Peyer's patch (tissue), 4 donors: ENCODE measurements at regions not wholly inside any gene's neighbourhood (a gene's known extent, or its start where the extent isn't known, plus 50 kb on each side); places are given as distances from the start of the nearest gene placed in this dataset.

Experiments used
- DNase-seq, 3 donors: peaks; one replicate each; pipeline ENCODE4 v3.0.0-alpha.2; 2017 to 2019
- H3K27ac ChIP-seq, 4 donors: fragments of 200-600 bp; sonication (generic); one replicate each; pipeline ENCODE4 v1.5.1; 2016 to 2019
- H3K27me3 ChIP-seq, 2 donors: fragments of 200-600 bp; sonication (generic); one replicate each; pipeline ENCODE4 v1.5.1; 2019
- H3K36me3 ChIP-seq, 3 donors: fragments of 200-600 bp; sonication (generic); one replicate each; pipeline ENCODE4 v1.5.1; 2016 to 2019
- H3K4me1 ChIP-seq, 4 donors: fragments of 200-600 bp; sonication (generic); one replicate each; pipeline ENCODE4 v1.5.1; 2016 to 2019
- H3K4me3 ChIP-seq, 4 donors: fragments of 200-600 bp; sonication (generic); 1 replicate in 3 of 4; 2 replicates in 1 of 4; pipeline ENCODE4 v1.5.1; 2016 to 2019; ENCODE audit warnings: mild to moderate bottlenecking in 1 of 4
- H3K9me3 ChIP-seq, 4 donors: fragments of 200-600 bp; sonication (generic); one replicate each; pipeline ENCODE4 v1.5.1; 2016 to 2019; ENCODE audit warnings: mild to moderate bottlenecking in 1 of 4
- POLR2A ChIP-seq, 2 donors: fragments of 450-650 bp; IDR thresholded peaks; one replicate each; pipeline ENCODE4 v1.5.1; 2017; ENCODE audit warnings: antibody characterized with exemption in 2 of 2, mild to moderate bottlenecking in 2 of 2, moderate library complexity in 2 of 2
- TF ChIP-seq, protein P1 (sequence below), 6 experiments: fragments of 450-650 bp in 4 of 6; fragments of 200-600 bp in 2 of 6; sonication (generic) in 1 of 6; IDR thresholded peaks; one replicate each; pipeline ENCODE4 v1.5.1; 2017 to 2019; ENCODE audit warnings: antibody characterized with exemption in 6 of 6, mild to moderate bottlenecking in 3 of 6, moderate library complexity in 1 of 6

DNA sequence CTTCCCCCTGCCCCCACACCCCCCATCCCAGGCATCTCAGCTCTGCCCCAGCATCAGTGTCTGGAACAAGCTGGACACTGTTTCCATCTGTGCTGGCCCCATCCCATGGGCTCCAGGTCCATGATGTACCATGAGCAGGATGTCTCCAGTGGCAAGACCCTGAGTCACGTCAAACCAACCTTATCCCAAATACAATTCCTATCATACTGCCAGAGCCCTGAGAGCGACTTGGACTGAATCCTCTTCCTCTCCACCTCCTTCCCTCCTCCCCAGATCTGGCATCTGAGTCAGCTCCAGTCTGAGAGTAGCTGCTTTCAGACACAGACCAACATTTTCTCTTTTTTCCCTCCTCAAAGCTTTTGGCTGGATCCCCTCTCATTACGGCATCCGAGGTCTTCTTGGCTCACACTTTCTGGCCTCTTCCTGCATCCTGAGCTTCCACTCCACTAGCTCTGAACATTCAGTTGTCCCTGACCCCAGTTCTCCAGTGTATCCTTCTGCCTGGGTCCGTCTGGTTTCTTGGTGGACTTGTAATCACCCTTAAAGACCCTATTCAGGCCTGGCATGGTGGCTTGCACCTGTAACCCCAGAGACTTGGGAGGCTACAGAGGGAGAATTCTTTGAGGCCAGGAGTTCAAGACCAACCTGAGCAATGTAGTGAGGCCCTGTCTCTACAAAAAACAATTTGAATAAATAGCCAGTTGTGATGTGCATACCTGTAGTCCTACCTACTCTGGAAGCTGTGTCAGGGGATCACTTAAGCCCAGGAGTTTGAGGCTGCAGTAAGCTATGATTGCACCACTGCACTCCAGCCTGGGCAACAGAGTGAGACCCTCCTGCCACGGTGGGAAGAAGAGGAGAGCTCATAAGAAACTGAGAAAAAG lies 68.3 kb downstream of the ACKR3 start:
- no peak overlapping the region for H3K4me3 ChIP-seq
- no peaks in the 10 kb centered on the region for H3K36me3 ChIP-seq
- H3K27ac ChIP-seq, result no peak overlapping the region
- no peaks in the 10 kb centered on the region for H3K27me3 ChIP-seq
- no peaks in the 10 kb centered on the region for H3K9me3 ChIP-seq
- peak in 2 of 3 donors; percentile 20 to 30 for DNase-seq
- no peaks in the 10 kb centered on the region for H3K4me1 ChIP-seq
- TF ChIP-seq, protein P1, sequence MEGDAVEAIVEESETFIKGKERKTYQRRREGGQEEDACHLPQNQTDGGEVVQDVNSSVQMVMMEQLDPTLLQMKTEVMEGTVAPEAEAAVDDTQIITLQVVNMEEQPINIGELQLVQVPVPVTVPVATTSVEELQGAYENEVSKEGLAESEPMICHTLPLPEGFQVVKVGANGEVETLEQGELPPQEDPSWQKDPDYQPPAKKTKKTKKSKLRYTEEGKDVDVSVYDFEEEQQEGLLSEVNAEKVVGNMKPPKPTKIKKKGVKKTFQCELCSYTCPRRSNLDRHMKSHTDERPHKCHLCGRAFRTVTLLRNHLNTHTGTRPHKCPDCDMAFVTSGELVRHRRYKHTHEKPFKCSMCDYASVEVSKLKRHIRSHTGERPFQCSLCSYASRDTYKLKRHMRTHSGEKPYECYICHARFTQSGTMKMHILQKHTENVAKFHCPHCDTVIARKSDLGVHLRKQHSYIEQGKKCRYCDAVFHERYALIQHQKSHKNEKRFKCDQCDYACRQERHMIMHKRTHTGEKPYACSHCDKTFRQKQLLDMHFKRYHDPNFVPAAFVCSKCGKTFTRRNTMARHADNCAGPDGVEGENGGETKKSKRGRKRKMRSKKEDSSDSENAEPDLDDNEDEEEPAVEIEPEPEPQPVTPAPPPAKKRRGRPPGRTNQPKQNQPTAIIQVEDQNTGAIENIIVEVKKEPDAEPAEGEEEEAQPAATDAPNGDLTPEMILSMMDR (IDR thresholded peaks at IDR 0.05), result no peak
- TF ChIP-seq POLR2A (IDR thresholded peaks at IDR 0.05), result no peak

DNA sequence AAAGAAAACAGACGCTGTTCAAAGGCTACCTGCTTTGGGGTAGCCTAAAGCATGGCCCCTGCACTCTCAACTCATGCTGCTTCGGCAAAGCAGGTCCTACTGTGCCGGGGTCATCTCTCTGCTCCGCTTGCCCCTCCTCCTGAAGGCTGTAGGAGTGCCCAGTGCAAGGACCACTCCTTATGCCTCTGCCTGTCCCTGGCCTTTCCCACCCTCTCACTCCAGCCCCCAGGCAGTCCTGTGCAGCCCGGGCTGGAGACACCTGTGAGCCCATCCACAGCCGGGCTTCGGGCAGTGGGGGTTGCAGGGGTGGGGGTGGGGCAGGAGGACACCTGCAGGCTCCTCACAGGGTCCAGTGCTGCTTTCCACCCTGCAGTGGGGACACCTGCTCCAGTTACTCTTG lies 69.1 kb downstream of the ACKR3 start:
- no peak overlapping the region for H3K27ac ChIP-seq
- H3K4me3 ChIP-seq, result no peak overlapping the region
- no peaks in the 10 kb centered on the region for H3K36me3 ChIP-seq
- no peaks in the 10 kb centered on the region for H3K9me3 ChIP-seq
- no peak for TF ChIP-seq POLR2A (IDR thresholded peaks at IDR 0.05)
- TF ChIP-seq, protein P1 (IDR thresholded peaks at IDR 0.05), result no peak
- H3K4me1 ChIP-seq, result no peaks in the 10 kb centered on the region
- H3K27me3 ChIP-seq, result no peaks in the 10 kb centered on the region
- DNase-seq, result peak in 2 of 3 donors; percentile 30 to 31

DNA sequence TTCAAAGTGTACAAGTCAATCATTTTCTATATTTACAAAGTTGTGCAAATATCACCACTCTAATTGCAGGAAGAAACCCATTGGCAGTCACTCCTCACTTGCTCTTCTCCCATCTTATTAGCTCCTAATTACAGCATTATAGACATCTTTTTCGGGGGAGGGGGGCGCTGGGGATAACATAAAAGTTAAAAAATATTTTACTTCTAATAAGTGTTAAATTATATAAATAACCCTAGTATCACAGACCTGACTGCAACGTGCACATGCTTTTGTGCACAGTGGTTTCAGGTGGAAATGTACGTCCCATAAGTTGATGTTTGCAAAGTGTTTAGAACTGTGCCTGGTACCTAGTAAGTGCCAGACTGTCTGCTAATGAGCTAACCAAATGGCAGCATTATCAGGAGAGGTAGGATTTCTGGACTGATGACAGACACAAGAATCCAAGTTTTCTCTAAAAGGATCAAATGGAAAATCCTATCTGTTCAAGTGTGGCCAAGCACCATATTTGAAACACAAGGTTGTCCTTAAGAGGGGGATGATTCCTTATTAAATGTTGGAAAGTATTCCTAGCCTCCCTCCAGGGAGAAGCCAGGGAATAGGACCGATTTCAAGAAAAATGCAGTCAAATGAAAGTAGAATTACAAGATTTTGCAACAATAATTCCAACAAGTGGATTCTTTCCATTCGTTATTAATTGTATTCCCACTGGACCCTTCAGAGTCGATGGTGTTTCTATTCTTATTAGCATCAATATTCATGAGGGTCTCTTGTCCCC lies 70.0 kb downstream of the ACKR3 start:
- H3K36me3 ChIP-seq, result no peaks in the 10 kb centered on the region
- H3K4me1 ChIP-seq, result no peaks in the 10 kb centered on the region
- no peaks in the 10 kb centered on the region for H3K9me3 ChIP-seq
- no peak for DNase-seq
- H3K27ac ChIP-seq, result no peak overlapping the region
- TF ChIP-seq, protein P1 (IDR thresholded peaks at IDR 0.05), result no peak
- no peak for TF ChIP-seq POLR2A (IDR thresholded peaks at IDR 0.05)
- H3K27me3 ChIP-seq, result no peaks in the 10 kb centered on the region
- H3K4me3 ChIP-seq, result no peak overlapping the region

- H3K27me3 ChIP-seq, result no peaks in the 10 kb centered on the region
- TF ChIP-seq POLR2A (IDR thresholded peaks at IDR 0.05), result no peak
- TF ChIP-seq, protein P1 (IDR thresholded peaks at IDR 0.05), result no peak
- H3K4me3 ChIP-seq, result no peak overlapping the region
- no peak overlapping the region for H3K27ac ChIP-seq
- no peaks in the 10 kb centered on the region for H3K36me3 ChIP-seq
- peak in 2 of 3 donors; percentile 41 for DNase-seq
- H3K9me3 ChIP-seq, result no peaks in the 10 kb centered on the region
- H3K4me1 ChIP-seq, result no peaks in the 10 kb centered on the region
These were observed 71.6 kb downstream of the ACKR3 start for GRCh38 chr2:236641051-236641726.

DNA sequence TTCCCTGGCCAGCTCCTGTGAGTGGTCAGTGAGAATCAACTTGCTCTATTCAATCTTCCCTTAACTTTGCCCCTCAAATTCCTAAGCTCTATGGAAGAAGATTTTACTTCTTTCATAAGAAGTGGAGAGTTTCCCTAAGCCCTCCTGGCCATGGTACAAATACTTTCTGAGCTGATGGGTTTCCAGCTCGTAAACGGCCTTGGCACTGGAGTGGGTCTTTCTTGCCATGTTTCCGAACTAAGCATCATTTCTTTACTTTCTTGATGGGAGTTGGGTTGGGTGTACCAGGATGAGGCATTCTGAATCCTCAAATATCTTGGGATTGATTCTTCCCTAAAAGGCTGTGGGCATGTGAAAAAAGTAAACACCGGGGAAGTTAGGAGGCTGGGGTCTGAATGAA lies 72.5 kb downstream of the ACKR3 start:
- no peak for TF ChIP-seq POLR2A (IDR thresholded peaks at IDR 0.05)
- TF ChIP-seq, protein P1 (IDR thresholded peaks at IDR 0.05), result no peak

More for the DNA sequence above, 72.5 kb downstream of the ACKR3 start:
- no peak overlapping the region for H3K4me3 ChIP-seq
- no peaks in the 10 kb centered on the region for H3K27me3 ChIP-seq
- H3K36me3 ChIP-seq, result no peaks in the 10 kb centered on the region
- no peaks in the 10 kb centered on the region for H3K4me1 ChIP-seq
- peak in 1 of 3 donors; percentile 34 for DNase-seq
- H3K27ac ChIP-seq, result peak overlapping the region; percentile 33 to 77 (median 56)
- no peaks in the 10 kb centered on the region for H3K9me3 ChIP-seq
